H9 (cell line): ENCODE measurements at regions not wholly inside any gene's neighbourhood (a gene's known extent, or its start where the extent isn't known, plus 50 kb on each side); places are given as distances from the start of the nearest gene placed in this dataset.

Experiments
- DNase-seq: peaks from one replicate; pipeline ENCODE4 v3.0.0-alpha.2; 2017
- H2AFZ ChIP-seq: one replicate; pipeline ENCODE4 v1.6.1; 2013; ENCODE audit warnings: mild to moderate bottlenecking, low read length, control low read depth, moderate library complexity
- H2AK5ac ChIP-seq: 2 replicates; pipeline ENCODE4 v1.6.1; 2013; ENCODE audit warnings: low read length, control low read depth, mixed read lengths; ENCODE audit not compliant: insufficient read length
- H2BK120ac ChIP-seq: one replicate; pipeline ENCODE4 v1.6.1; 2013; ENCODE audit warnings: low read depth, mild to moderate bottlenecking, low read length, control low read depth, inconsistent platforms; ENCODE audit not compliant: poor library complexity, severe bottlenecking
- H2BK12ac ChIP-seq: 2 replicates; pipeline ENCODE4 v1.6.1; 2013; ENCODE audit warnings: low read length, control low read depth, mixed read lengths, low read depth; ENCODE audit not compliant: insufficient read length
- H2BK15ac ChIP-seq: 2 replicates; pipeline ENCODE4 v1.6.1; 2013; ENCODE audit warnings: low read depth, low read length, control low read depth
- H2BK20ac ChIP-seq: one replicate; pipeline ENCODE4 v1.6.1; 2013; ENCODE audit warnings: low read depth, mild to moderate bottlenecking, low read length, control low read depth, inconsistent platforms; ENCODE audit not compliant: poor library complexity, severe bottlenecking
- H2BK5ac ChIP-seq: 2 replicates; pipeline ENCODE4 v1.6.1; 2013; ENCODE audit warnings: low read length, control low read depth, mixed read lengths; ENCODE audit not compliant: insufficient read length
- H3K14ac ChIP-seq: 2 replicates; pipeline ENCODE4 v1.6.1; 2013; ENCODE audit warnings: low read length, control low read depth; ENCODE audit not compliant: insufficient read depth
- H3K18ac ChIP-seq: 2 replicates; pipeline ENCODE4 v1.6.1; 2013; ENCODE audit warnings: low read depth, mild to moderate bottlenecking, mixed read lengths, low read length, control low read depth; ENCODE audit not compliant: insufficient read length
- H3K23ac ChIP-seq: 2 replicates; pipeline ENCODE4 v1.6.1; 2013; ENCODE audit warnings: low read length, control low read depth, mixed read lengths, low read depth; ENCODE audit not compliant: insufficient read length
- H3K23me2 ChIP-seq: 2 replicates; pipeline ENCODE4 v1.6.1; 2013; ENCODE audit warnings: low read depth, mild to moderate bottlenecking, mixed read lengths, low read length, control low read depth; ENCODE audit not compliant: insufficient read length, poor library complexity, severe bottlenecking
- H3K27ac ChIP-seq: 2 replicates; pipeline ENCODE4 v1.5.1; 2013; ENCODE audit warnings: low read length, control low read depth, mixed read lengths, low read depth; ENCODE audit not compliant: insufficient read length
- H3K27me3 ChIP-seq: 2 replicates; pipeline ENCODE4 v1.6.1; 2013; ENCODE audit warnings: low read length, control low read depth, inconsistent platforms; ENCODE audit not compliant: insufficient read depth
- H3K4ac ChIP-seq: 2 replicates; pipeline ENCODE4 v1.6.1; 2013; ENCODE audit warnings: low read depth, mild to moderate bottlenecking, control low read depth, inconsistent platforms, low read length, moderate library complexity
- H3K4me1 ChIP-seq: 2 replicates; pipeline ENCODE4 v1.6.1; 2013; ENCODE audit warnings: low read length, control low read depth, inconsistent platforms; ENCODE audit not compliant: insufficient read depth
- H3K4me2 ChIP-seq: 2 replicates; pipeline ENCODE4 v1.6.1; 2013; ENCODE audit warnings: low read length, control low read depth, mixed read lengths; ENCODE audit not compliant: insufficient read length, insufficient read depth
- H3K56ac ChIP-seq: 2 replicates; pipeline ENCODE4 v1.6.1; 2013; ENCODE audit warnings: low read depth, mild to moderate bottlenecking, mixed read lengths, low read length, control low read depth; ENCODE audit not compliant: insufficient read length
- H3K79me1 ChIP-seq: 2 replicates; pipeline ENCODE4 v1.6.1; 2013; ENCODE audit warnings: low read depth, mild to moderate bottlenecking, moderate library complexity, low read length, control low read depth, inconsistent platforms; ENCODE audit not compliant: insufficient read depth, poor library complexity, severe bottlenecking
- H3K79me2 ChIP-seq: 2 replicates; pipeline ENCODE4 v1.6.1; 2013; ENCODE audit warnings: low read length, control low read depth, inconsistent platforms; ENCODE audit not compliant: insufficient read depth
- H3K9ac ChIP-seq: 2 replicates; pipeline ENCODE4 v1.6.1; 2013; ENCODE audit warnings: low read length, control low read depth, mixed read lengths; ENCODE audit not compliant: insufficient read length; ENCODE audit errors: extremely low read depth
- H3K9me3 ChIP-seq: one replicate; pipeline ENCODE4 v1.6.1; 2013; ENCODE audit warnings: low read depth, low read length, inconsistent platforms; ENCODE audit not compliant: control insufficient read depth
- H3T11ph ChIP-seq: one replicate; pipeline ENCODE4 v1.6.1; 2013; ENCODE audit warnings: mild to moderate bottlenecking, low read length, control low read depth, inconsistent platforms
- H4K20me1 ChIP-seq: one replicate; pipeline ENCODE4 v1.6.1; 2013; ENCODE audit not compliant: control insufficient read depth, insufficient read length, insufficient read depth
- H4K5ac ChIP-seq: 2 replicates; pipeline ENCODE4 v1.6.1; 2013; ENCODE audit warnings: low read depth, mild to moderate bottlenecking, mixed read lengths, low read length, control low read depth; ENCODE audit not compliant: insufficient read length
- H4K8ac ChIP-seq: replicated peaks from 2 replicates; pipeline ENCODE4 v1.6.1; 2013; ENCODE audit warnings: low read length, control low read depth, mixed read lengths, low read depth; ENCODE audit not compliant: insufficient read length
- H4K91ac ChIP-seq: 2 replicates; pipeline ENCODE4 v1.6.1; 2013; ENCODE audit warnings: low read depth, mild to moderate bottlenecking, moderate library complexity, mixed read lengths, low read length, control low read depth; ENCODE audit not compliant: insufficient read length
- H3K27ac Mint-ChIP-seq, 3 experiments: 2 replicates in 2 of 3; 3 replicates in 1 of 3; pipeline ENCODE4 v1.8.0; 2020 to 2021; ENCODE audit warnings: mixed read lengths in 3 of 3, mild to moderate bottlenecking in 1 of 3, moderate library complexity in 1 of 3
- H3K27me3 Mint-ChIP-seq: 2 replicates; pipeline ENCODE4 v1.8.0; 2021; ENCODE audit warnings: low read depth, mild to moderate bottlenecking, moderate library complexity, mixed read lengths
- H3K36me3 Mint-ChIP-seq, 3 experiments: 2 replicates in 2 of 3; 3 replicates in 1 of 3; pipeline ENCODE4 v1.8.0; 2020 to 2021; ENCODE audit warnings: low read depth in 3 of 3, mixed read lengths in 3 of 3; ENCODE audit not compliant: insufficient read depth in 1 of 3
- H3K4me1 Mint-ChIP-seq, 2 experiments: 2 replicates each; pipeline ENCODE4 v1.8.0; 2020; ENCODE audit warnings: mixed read lengths in 2 of 2
- H3K4me3 Mint-ChIP-seq, 2 experiments: 2 replicates in 1 of 2; 3 replicates in 1 of 2; pipeline ENCODE4 v1.8.0; 2020 to 2021; ENCODE audit warnings: mild to moderate bottlenecking in 2 of 2, mixed read lengths in 2 of 2, moderate library complexity in 1 of 2
- H3K9me3 Mint-ChIP-seq, 2 experiments: 2 replicates in 1 of 2; 3 replicates in 1 of 2; pipeline ENCODE4 v1.8.0; 2020; ENCODE audit warnings: mild to moderate bottlenecking in 2 of 2, mixed read lengths in 2 of 2, moderate library complexity in 1 of 2
- CTCF ChIP-seq: fragments of 200-600 bp; sonication (generic); conservative IDR thresholded peaks from 3 replicates; pipeline ENCODE4 v1.8.0; 2021; ENCODE audit warnings: antibody characterized with exemption, mild to moderate bottlenecking
- WGBS: extraction: QIAGEN DNeasy Blood & Tissue Kit; methylation state at CpG from one replicate; pipeline ENCODE4 v1.1.7; 2013; ENCODE audit warnings: missing lambda C conversion rate, low lambda C conversion rate, mixed read lengths; ENCODE audit not compliant: insufficient read length; ENCODE audit errors: extremely low coverage; 5-methylcytosine and 5-hydroxymethylcytosine counted together

- no peaks in the 10 kb centered on the region for H3K4me1 ChIP-seq
- H3K4me3 Mint-ChIP-seq, result no peak overlapping the region
- no CpG with 5 or more reads among the region's 5 CpGs for WGBS
These were observed 262.1 kb upstream of the ADGRB3 start for GRCh38 chr6:68372991-68373390.

More at GRCh38 chr6:68372991-68373390, 262.1 kb upstream of the ADGRB3 start:
- H3K4me1 Mint-ChIP-seq, result peaks cover 3% of the 10 kb centered on the region in 2 experiments
- H3K79me2 ChIP-seq, result no peaks in the 10 kb centered on the region
- H2AK5ac ChIP-seq, result no peak overlapping the region
- H4K8ac ChIP-seq, result no peak overlapping the region
- TF ChIP-seq CTCF, result no peak
- H3K27ac Mint-ChIP-seq, result no peak overlapping the region; a peak in 1 of 7 replicates
- H3K27ac ChIP-seq, result no peak overlapping the region
- H3K23ac ChIP-seq, result no peak overlapping the region
- H3K9me3 Mint-ChIP-seq, result no peaks in the 10 kb centered on the region
- no peak overlapping the region for H3K9ac ChIP-seq
- no peak overlapping the region for H2BK5ac ChIP-seq
- H2BK12ac ChIP-seq, result no peak overlapping the region
- no peaks in the 10 kb centered on the region for H3K23me2 ChIP-seq
- H3K9me3 ChIP-seq, result no peaks in the 10 kb centered on the region
- no peak overlapping the region for H3K4me2 ChIP-seq
- no peak overlapping the region for H2BK20ac ChIP-seq
- H2BK15ac ChIP-seq, result no peak overlapping the region
- H3K14ac ChIP-seq, result no peak overlapping the region
- no peak overlapping the region for H2BK120ac ChIP-seq
- no peak overlapping the region for H4K5ac ChIP-seq
- no peak overlapping the region for H3T11ph ChIP-seq
- H3K18ac ChIP-seq, result no peak overlapping the region
- no peak overlapping the region for H2AFZ ChIP-seq
- H3K27me3 ChIP-seq, result no peaks in the 10 kb centered on the region
- H3K79me1 ChIP-seq, result no peaks in the 10 kb centered on the region
- no peak overlapping the region for H3K4ac ChIP-seq
- no peaks in the 10 kb centered on the region for H3K36me3 Mint-ChIP-seq
- H4K91ac ChIP-seq, result no peak overlapping the region
- no peaks in the 10 kb centered on the region for H3K27me3 Mint-ChIP-seq
- DNase-seq, result no peak
- no peaks in the 10 kb centered on the region for H4K20me1 ChIP-seq
- no peak overlapping the region for H3K56ac ChIP-seq
